BJ (cell line): ENCODE measurements at regions not wholly inside any gene's neighbourhood (a gene's known extent, or its start where the extent isn't known, plus 50 kb on each side); places are given as distances from the start of the nearest gene placed in this dataset.

Experiments
- CTCF ChIA-PET: fragments of 350-600 bp; formaldehyde crosslinking; extraction: SDS; loops from one replicate; lab custom pipeline; 2021; ENCODE audit warnings: antibody characterized with exemption, inconsistent platforms; lab: Yijun Ruan, JAX
- POLR2A ChIA-PET: fragments of 300-600 bp; sonication (Branson Sonifier 250); formaldehyde crosslinking; extraction: SDS; loops from one replicate; lab custom pipeline; 2021; ENCODE audit warnings: antibody characterized with exemption; lab: Charles Lee
- DNase-seq: peaks from one replicate; pipeline ENCODE4 v3.0.0-alpha.2; 2011; ENCODE audit warnings: low read depth
- H3K27me3 ChIP-seq: 2 replicates; pipeline ENCODE4 v1.6.0; 2011; ENCODE audit warnings: low read length; ENCODE audit not compliant: control insufficient read depth, insufficient read depth
- H3K36me3 ChIP-seq: 2 replicates; pipeline ENCODE4 v1.5.1; 2011; ENCODE audit warnings: low read length; ENCODE audit not compliant: control insufficient read depth, insufficient read depth
- H3K4me3 ChIP-seq: 2 replicates; pipeline ENCODE4 v1.5.1; 2011; ENCODE audit warnings: low read depth, mild to moderate bottlenecking, control low read depth, low read length
- TF ChIP-seq, protein P1 (sequence below): IDR thresholded peaks from 2 replicates; pipeline ENCODE4 v1.5.1; 2011; ENCODE audit warnings: low read depth, mild to moderate bottlenecking, control low read depth, inconsistent platforms, low read length, moderate library complexity; ENCODE audit not compliant: insufficient read depth

- no peak overlapping the region for H3K4me3 ChIP-seq
- POLR2A ChIA-PET: no interaction called here
- TF ChIP-seq, protein P1, sequence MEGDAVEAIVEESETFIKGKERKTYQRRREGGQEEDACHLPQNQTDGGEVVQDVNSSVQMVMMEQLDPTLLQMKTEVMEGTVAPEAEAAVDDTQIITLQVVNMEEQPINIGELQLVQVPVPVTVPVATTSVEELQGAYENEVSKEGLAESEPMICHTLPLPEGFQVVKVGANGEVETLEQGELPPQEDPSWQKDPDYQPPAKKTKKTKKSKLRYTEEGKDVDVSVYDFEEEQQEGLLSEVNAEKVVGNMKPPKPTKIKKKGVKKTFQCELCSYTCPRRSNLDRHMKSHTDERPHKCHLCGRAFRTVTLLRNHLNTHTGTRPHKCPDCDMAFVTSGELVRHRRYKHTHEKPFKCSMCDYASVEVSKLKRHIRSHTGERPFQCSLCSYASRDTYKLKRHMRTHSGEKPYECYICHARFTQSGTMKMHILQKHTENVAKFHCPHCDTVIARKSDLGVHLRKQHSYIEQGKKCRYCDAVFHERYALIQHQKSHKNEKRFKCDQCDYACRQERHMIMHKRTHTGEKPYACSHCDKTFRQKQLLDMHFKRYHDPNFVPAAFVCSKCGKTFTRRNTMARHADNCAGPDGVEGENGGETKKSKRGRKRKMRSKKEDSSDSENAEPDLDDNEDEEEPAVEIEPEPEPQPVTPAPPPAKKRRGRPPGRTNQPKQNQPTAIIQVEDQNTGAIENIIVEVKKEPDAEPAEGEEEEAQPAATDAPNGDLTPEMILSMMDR: no peak
- no peak for DNase-seq
- CTCF ChIA-PET: no interaction called here
- no peaks in the 10 kb centered on the region for H3K27me3 ChIP-seq
- H3K36me3 ChIP-seq: no peaks in the 10 kb centered on the region
Observed at GRCh38 chr9:26758655-26759054, 133.9 kb downstream of the CAAP1 start.

- no peaks in the 10 kb centered on the region for H3K27me3 ChIP-seq
- no peaks in the 10 kb centered on the region for H3K36me3 ChIP-seq
- POLR2A ChIA-PET: no interaction called here
- no peak overlapping the region for H3K4me3 ChIP-seq
- TF ChIP-seq, protein P1: no peak
- DNase-seq: no peak
- CTCF ChIA-PET: no interaction called here
Observed at GRCh38 chr9:26756881-26757280, 135.7 kb downstream of the CAAP1 start.

DNA sequence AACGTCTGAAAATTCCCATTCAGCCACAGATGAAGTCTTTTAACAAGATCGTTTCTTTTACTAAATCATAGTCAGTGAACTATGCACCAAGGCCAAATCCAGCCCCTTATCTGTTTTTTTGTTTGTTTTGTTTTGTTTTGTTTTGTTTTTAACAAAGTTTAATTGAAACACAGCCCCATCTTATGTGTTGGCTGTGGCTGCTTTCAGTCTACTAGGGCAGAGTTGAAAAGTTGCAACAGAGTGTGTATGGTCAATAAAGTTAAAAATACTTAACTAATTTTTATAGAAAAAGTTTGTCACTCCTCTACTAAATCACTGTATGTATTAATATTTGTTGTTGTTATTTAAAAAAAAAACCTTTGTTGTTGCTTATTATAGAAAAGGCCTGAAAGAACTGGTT is 137.1 kb downstream of the CAAP1 start:
- TF ChIP-seq, protein P1: no peak
- DNase-seq: no peak

DNA sequence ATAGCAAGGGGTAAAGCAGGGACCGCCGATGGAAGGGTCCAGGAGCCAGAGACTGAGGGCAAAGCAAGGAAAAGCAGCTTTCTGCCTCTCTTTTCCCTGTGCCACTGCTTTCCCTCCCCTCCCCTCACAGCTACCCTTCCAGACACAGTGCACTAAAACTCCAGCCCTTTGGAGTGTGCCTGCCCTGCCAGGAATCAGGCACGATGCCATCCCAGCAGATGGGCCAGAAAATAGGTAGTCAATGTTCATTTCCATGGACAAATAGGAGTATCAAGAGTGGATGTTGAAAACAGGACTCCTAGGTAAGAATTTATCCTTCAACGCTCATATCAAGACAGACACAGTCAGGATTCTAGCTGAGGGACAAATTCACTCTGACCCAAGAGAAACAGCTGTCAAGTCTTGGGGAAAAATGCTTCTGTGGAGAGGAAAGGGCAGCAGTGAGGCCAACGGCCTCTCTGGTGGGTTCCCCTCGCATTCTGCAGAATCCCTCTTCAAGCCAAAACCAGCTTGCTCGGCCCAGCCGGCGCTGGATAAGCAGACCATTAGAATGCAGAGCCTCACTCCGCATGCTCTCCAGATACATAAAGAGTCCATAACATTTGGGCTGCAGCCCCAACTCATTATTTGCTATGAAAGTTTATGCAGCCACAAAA is 138.0 kb downstream of the CAAP1 start:
- no peaks in the 10 kb centered on the region for H3K27me3 ChIP-seq
- no peak overlapping the region for H3K4me3 ChIP-seq
- TF ChIP-seq, protein P1: no peak
- no peaks in the 10 kb centered on the region for H3K36me3 ChIP-seq
- ChIA-PET POLR2A (no interaction called here), CTCF (interaction anchor here (0.7 kb wide), 1 partner anchor 14 kb away, joined by 4 read pairs; no protein-coding TSS in a partner anchor)
- DNase-seq: no peak

More for the DNA sequence above, 137.1 kb downstream of the CAAP1 start:
- Histone ChIP-seq H3K36me3 (no peaks in the 10 kb centered on the region), H3K4me3 (no peak overlapping the region), H3K27me3 (no peaks in the 10 kb centered on the region)
- ChIA-PET POLR2A (no interaction called here), CTCF (no interaction called here)

- ChIA-PET CTCF (no interaction called here), POLR2A (no interaction called here)
- Histone ChIP-seq H3K4me3 (no peak overlapping the region), H3K27me3 (no peaks in the 10 kb centered on the region), H3K36me3 (no peaks in the 10 kb centered on the region)
- no peak for DNase-seq
- TF ChIP-seq, protein P1: no peak
Observed at GRCh38 chr9:26753971-26754370, 138.6 kb downstream of the CAAP1 start.
